GM18502 (cell line): ENCODE measurements at regions not wholly inside any gene's neighbourhood (a gene's known extent, or its start where the extent isn't known, plus 50 kb on each side); places are given as distances from the start of the nearest gene placed in this dataset.

ENCODE experiments used
- ATAC-seq: cut with Tn5 transposase; IDR thresholded peaks from one replicate; pipeline ENCODE4 v1.9.1; 2021; ENCODE audit warnings: mild to moderate bottlenecking; ENCODE audit not compliant: unreplicated experiment, poor library complexity

GRCh38 chr13:109900320-109900719 is 113.9 kb upstream of the IRS2 start:
- ATAC-seq = no peak

GRCh38 chr13:109899748-109900147 is 113.4 kb upstream of the IRS2 start:
- ATAC-seq = no peak

GRCh38 chr13:109899316-109899715 is 112.9 kb upstream of the IRS2 start:
- ATAC-seq = no peak

GRCh38 chr13:109897988-109898624 is 111.7 kb upstream of the IRS2 start:
- ATAC-seq = no peak

- no peak for ATAC-seq
Measured at GRCh38 chr13:109892101-109892500, 105.7 kb upstream of the IRS2 start.

- ATAC-seq = no peak
Measured at GRCh38 chr13:109885235-109885634, 98.9 kb upstream of the IRS2 start.

- ATAC-seq = no peak
Measured at GRCh38 chr13:109884462-109884861, 98.1 kb upstream of the IRS2 start.

- no peak for ATAC-seq
Measured at GRCh38 chr13:109883181-109884180, 97.1 kb upstream of the IRS2 start.

- no peak for ATAC-seq
Measured at GRCh38 chr13:109881961-109882558, 95.7 kb upstream of the IRS2 start.

GRCh38 chr13:109881347-109881725 is 95.0 kb upstream of the IRS2 start:
- no peak for ATAC-seq

GRCh38 chr13:109880371-109881346 is 94.3 kb upstream of the IRS2 start:
- ATAC-seq = no peak

GRCh38 chr13:109879338-109879737 is 93.0 kb upstream of the IRS2 start:
- ATAC-seq = no peak

GRCh38 chr13:109877809-109878208 is 91.4 kb upstream of the IRS2 start:
- no peak for ATAC-seq

GRCh38 chr13:109875746-109876145 is 89.4 kb upstream of the IRS2 start:
- no peak for ATAC-seq

GRCh38 chr13:109874484-109875454 is 88.4 kb upstream of the IRS2 start:
- no peak for ATAC-seq

GRCh38 chr13:109873351-109874123 is 87.2 kb upstream of the IRS2 start:
- ATAC-seq = no peak

GRCh38 chr13:109872864-109873263 is 86.5 kb upstream of the IRS2 start:
- no peak for ATAC-seq

GRCh38 chr13:109870696-109871370 is 84.5 kb upstream of the IRS2 start:
- ATAC-seq = no peak
